ENCODE measurements at regions not wholly inside any gene's neighbourhood (a gene's known extent, or its start where the extent isn't known, plus 50 kb on each side); places are given as distances from the start of the nearest gene placed in this dataset.

- Histone ChIP-seq H2AFZ (ENCODE audit: low read length) (no peak overlapping the region), H3K9me3 (ENCODE audit: low read length) (no peaks in the 10 kb centered on the region), H3K79me2 (ENCODE audit: insufficient read depth, low read depth, low read length) (no peaks in the 10 kb centered on the region), H3K9me2 (ENCODE audit: insufficient read depth, low read length) (no peaks in the 10 kb centered on the region), H3K27ac (ENCODE audit: low read depth, low read length, poor library complexity, severe bottlenecking) (no peak overlapping the region), H3K4me3 (ENCODE audit: low read depth, low read length, poor library complexity, severe bottlenecking) (no peak overlapping the region), H3K4me1 (ENCODE audit: insufficient read depth, low read length, poor library complexity, severe bottlenecking) (no peaks in the 10 kb centered on the region), H3K36me3 (ENCODE audit: insufficient read depth, low read length) (no peaks in the 10 kb centered on the region), H3K4me2 (ENCODE audit: low read length) (no peak overlapping the region), H4K20me1 (ENCODE audit: insufficient read depth, low read length) (no peaks in the 10 kb centered on the region)
- intact Hi-C loops (cut with micrococcal nuclease; ENCODE audit: unreplicated experiment): no loop called here
- POLR2A ChIA-PET: no interaction called here
- CTCF ChIA-PET (ENCODE audit: unreplicated experiment): no interaction called here
- no TSS peak for BruUV-seq (replicated peaks)
- DNase-seq (ENCODE audit: low spot score): peak; percentile 19
- TF ChIP-seq EZH2phosphoT487 (IDR thresholded peaks at IDR 0.05; ENCODE audit: borderline replicate concordance, low read depth, low read length): no peak
- TF ChIP-seq CTCF (conservative IDR thresholded peaks at IDR 0.05; ENCODE audit: low read length): peak; percentile 55
Observed at GRCh38 chr11:131217313-131218310, 152.8 kb upstream of the NTM start.

DNA sequence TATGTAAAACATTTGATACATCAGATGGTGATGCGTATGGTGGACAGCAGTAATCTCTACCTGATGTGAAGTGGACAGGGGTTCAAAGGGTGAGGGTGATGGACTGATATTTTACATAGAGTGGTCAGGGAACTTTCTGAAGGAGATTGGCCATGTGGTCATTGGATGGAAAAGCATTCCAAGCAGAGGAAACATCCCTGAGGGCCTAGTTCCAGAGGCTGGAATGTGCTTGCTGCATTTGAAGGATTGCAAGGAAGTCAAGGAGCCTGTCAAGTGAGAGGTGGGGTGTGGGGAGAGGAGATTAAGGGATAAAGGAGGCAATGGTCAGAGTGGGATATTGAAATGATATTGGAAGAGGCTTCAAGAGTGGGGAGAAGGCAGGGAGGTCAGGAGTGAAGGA, 151.9 kb upstream of the NTM start:
- no TSS peak for BruUV-seq (replicated peaks)
- TF ChIP-seq EZH2phosphoT487 (IDR thresholded peaks at IDR 0.05; ENCODE audit: borderline replicate concordance, low read depth, low read length) (no peak), CTCF (conservative IDR thresholded peaks at IDR 0.05; ENCODE audit: low read length) (no peak)
- Histone ChIP-seq H3K36me3 (ENCODE audit: insufficient read depth, low read length) (no peaks in the 10 kb centered on the region), H3K27ac (ENCODE audit: low read depth, low read length, poor library complexity, severe bottlenecking) (no peak overlapping the region), H3K9me2 (ENCODE audit: insufficient read depth, low read length) (no peaks in the 10 kb centered on the region), H3K4me3 (ENCODE audit: low read depth, low read length, poor library complexity, severe bottlenecking) (no peak overlapping the region), H2AFZ (ENCODE audit: low read length) (no peak overlapping the region), H3K9me3 (ENCODE audit: low read length) (no peaks in the 10 kb centered on the region), H3K4me1 (ENCODE audit: insufficient read depth, low read length, poor library complexity, severe bottlenecking) (no peaks in the 10 kb centered on the region), H3K79me2 (ENCODE audit: insufficient read depth, low read depth, low read length) (no peaks in the 10 kb centered on the region), H3K4me2 (ENCODE audit: low read length) (no peak overlapping the region), H4K20me1 (ENCODE audit: insufficient read depth, low read length) (no peaks in the 10 kb centered on the region)
- ChIA-PET POLR2A (no interaction called here), CTCF (ENCODE audit: unreplicated experiment) (no interaction called here)
- no peak for DNase-seq (ENCODE audit: low spot score)
- intact Hi-C loops (cut with micrococcal nuclease; ENCODE audit: unreplicated experiment): no loop called here

GRCh38 chr11:131219646-131220045, 150.8 kb upstream of the NTM start:
- H3K4me2 ChIP-seq (ENCODE audit: low read length): no peak overlapping the region
- no peak overlapping the region for H3K27ac ChIP-seq (ENCODE audit: low read depth, low read length, poor library complexity, severe bottlenecking)
- DNase-seq (ENCODE audit: low spot score): no peak
- no peaks in the 10 kb centered on the region for H3K36me3 ChIP-seq (ENCODE audit: insufficient read depth, low read length)
- intact Hi-C loops (cut with micrococcal nuclease; ENCODE audit: unreplicated experiment): no loop called here
- H3K79me2 ChIP-seq (ENCODE audit: insufficient read depth, low read depth, low read length): no peaks in the 10 kb centered on the region
- H3K4me3 ChIP-seq (ENCODE audit: low read depth, low read length, poor library complexity, severe bottlenecking): no peak overlapping the region
- ChIA-PET POLR2A (no interaction called here), CTCF (ENCODE audit: unreplicated experiment) (no interaction called here)
- no peaks in the 10 kb centered on the region for H3K9me3 ChIP-seq (ENCODE audit: low read length)
- H4K20me1 ChIP-seq (ENCODE audit: insufficient read depth, low read length): no peaks in the 10 kb centered on the region
- H3K9me2 ChIP-seq (ENCODE audit: insufficient read depth, low read length): no peaks in the 10 kb centered on the region
- H2AFZ ChIP-seq (ENCODE audit: low read length): no peak overlapping the region
- no TSS peak for BruUV-seq (replicated peaks)
- H3K4me1 ChIP-seq (ENCODE audit: insufficient read depth, low read length, poor library complexity, severe bottlenecking): no peaks in the 10 kb centered on the region
- TF ChIP-seq CTCF (conservative IDR thresholded peaks at IDR 0.05; ENCODE audit: low read length) (no peak), EZH2phosphoT487 (IDR thresholded peaks at IDR 0.05; ENCODE audit: borderline replicate concordance, low read depth, low read length) (no peak)
